HG03460 (cell line): ENCODE measurements at regions not wholly inside any gene's neighbourhood (a gene's known extent, or its start where the extent isn't known, plus 50 kb on each side); places are given as distances from the start of the nearest gene placed in this dataset.

Source experiments
- ATAC-seq: cut with Tn5 transposase; IDR thresholded peaks from one replicate; pipeline ENCODE4 v1.9.1; 2021; ENCODE audit not compliant: unreplicated experiment

DNA sequence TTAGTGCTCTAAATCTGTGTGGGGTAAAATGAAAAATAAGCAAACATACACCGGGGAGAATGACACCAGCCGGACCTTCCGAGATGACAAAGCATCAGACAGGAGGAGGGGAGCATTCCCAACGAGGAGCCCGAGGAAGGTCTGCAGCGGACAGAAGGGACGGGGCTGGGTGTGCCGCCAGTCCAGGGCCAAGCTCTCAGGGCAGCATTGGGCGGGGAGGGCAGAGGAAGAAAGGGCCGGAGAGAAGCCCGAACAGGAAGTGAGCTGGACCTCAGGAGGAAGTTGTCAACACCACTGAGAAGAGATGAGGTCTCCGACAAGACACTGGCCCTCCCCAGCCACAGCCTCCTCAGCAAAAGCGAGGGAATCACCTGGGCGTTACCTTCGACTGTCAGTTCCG is 182.6 kb upstream of the RNF32 start:
- ATAC-seq: no peak

DNA sequence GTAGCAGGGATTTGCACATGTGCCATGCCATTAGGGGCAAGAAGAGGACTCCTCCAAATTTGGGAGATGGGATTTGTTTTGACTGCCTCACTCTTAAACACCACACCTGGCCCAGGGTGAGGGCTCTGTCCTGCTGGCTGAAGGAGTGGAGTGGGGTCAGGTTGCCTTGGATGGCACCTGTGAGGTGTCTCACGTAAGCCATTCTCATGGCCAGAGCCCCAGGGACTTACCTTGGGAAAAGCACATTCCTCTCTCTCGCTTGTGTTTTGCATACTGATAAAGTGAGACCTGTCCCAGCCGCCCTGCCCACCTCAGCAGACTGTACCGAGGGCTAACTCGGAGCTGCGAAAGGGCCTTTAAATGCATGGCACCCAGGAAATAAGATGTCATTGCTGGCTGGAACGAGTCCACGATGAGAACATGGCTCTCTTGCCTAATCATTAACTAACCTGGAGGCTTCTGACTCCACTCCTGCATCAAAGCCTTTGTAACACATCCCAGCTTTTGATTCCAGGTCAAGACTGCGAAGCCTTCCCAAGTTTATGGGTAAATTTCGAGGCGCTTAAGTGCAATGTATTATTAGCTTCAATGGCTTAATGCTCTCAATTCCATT is 184.0 kb upstream of the RNF32 start:
- no peak for ATAC-seq

DNA sequence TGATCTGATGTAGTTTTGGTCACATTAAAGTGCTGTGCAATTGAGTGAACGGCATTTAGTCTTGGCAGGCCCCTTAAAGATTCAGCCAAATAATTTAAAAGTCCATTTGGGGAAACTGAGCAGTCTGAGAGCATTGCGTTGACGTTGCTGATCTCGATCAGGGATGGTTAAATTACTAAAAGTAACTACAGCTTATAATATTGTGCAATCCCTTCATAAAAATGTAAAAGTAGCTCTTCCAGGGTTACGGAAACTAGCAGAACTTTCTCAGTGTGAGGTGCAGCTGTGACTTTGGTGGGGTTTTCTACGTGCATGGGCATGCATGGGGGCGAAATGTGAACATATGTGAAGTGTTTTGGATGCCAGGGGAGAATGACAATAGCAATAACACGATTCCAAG is 184.5 kb upstream of the RNF32 start:
- ATAC-seq: no peak

DNA sequence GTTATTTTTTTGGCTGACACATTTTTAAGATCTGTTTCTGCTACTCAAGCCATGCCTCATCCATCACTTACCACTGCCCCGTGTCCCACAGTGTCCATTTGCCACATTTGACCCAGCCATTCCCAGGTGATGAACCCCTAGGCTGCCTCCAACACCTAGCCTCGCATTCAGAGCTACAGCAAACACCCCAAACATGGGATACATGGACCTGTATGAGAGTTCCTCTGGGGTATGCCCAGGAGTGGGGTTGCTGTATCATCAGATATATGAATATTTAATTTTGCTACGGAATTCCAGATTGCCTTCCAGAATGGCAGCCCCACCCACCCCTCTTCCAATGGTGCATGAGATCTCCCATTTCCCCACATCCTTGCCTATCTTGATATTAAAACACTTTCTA is 190.1 kb upstream of the RNF32 start:
- ATAC-seq: no peak

DNA sequence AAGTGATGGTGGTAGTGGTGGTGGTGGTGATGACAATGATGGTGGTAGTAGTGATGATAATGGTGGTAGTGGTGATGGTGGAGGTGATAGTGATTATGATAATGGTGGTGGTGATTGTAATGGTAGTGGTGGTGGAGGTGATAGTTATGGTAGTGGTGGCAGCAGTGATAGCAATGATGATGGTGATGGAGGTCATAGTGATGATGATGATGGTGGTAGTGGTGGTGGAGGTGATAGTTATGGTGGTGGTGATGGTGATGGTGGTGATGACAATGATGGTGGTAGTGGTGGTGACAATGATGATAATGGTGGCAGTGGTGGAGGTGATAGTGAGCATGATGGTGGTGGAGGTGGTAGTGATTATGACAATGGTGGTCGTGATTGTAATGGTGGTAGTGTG is 191.7 kb upstream of the RNF32 start:
- no peak for ATAC-seq

DNA sequence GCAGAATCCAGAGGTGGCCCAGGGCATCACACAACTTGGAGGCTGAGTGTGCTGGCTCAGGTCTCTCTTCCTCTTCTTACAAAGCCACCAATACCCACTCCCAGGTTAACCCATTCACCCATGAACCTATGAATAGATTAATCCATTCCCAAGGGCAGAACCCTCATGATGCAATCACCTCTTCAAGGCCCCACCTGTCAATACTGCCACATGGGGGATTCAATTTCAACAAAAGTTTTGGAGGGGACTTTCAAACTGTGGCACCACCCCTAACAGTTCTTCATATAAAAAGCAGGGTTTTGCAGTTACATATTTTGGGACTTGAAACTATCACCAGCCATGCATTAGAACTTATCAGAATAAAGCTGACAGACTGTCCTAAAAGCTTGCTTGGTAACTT is 193.6 kb upstream of the RNF32 start:
- ATAC-seq: no peak

DNA sequence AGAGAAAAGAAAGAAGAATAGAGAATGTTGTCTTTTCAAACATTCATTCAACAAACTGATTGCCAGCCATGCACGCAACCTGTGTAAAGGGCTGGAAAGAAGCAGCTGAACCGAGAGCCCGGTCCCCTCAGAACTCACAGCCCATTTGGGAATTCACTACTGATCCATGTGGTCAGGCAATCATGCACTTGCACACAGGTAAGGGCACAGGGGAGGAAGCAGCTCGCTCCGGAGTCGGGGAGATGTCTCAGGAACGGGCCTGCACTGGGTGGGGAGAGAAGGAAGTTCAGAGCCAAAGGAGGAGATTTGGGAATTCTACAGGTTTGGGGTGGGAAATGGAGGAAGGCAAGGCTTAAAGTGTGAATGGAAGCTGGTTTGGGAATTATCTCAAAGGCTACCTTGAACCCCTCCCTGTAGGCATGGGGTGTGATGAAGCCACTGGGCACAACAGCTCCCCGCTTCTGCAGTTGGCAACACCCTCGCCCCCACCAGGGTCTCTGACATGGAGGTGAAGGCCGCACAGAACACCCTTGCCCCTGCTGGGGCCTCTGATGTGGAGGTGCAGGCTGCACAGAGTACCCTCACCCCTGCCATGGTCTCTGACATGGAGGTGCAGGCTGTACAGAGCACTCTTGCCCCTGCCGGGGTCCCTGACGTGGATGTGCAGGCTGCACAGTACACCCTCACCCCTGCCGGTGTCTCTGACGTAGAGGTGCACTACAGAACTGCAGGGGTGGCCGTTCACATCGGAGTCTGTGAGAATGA is 194.4 kb upstream of the RNF32 start:
- no peak for ATAC-seq

DNA sequence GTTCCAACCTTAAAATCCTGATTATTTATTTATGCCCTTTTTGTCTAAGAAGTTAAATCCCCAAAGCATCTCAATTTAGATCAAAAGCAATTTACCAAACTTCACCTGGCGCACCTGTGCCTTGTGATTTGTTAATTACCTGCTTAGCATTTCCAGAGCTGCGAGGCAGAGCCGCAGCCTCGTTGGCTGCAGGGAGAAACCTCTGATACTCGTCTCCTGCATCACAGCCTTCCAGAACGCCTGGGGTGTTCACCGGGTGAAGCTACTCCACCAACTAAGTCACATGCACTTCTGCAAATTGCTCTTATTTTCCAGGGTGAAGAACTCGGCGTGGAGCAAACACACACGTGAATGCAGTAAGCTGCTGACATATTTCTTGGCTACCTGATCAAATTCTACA is 198.1 kb upstream of the RNF32 start:
- ATAC-seq: no peak

DNA sequence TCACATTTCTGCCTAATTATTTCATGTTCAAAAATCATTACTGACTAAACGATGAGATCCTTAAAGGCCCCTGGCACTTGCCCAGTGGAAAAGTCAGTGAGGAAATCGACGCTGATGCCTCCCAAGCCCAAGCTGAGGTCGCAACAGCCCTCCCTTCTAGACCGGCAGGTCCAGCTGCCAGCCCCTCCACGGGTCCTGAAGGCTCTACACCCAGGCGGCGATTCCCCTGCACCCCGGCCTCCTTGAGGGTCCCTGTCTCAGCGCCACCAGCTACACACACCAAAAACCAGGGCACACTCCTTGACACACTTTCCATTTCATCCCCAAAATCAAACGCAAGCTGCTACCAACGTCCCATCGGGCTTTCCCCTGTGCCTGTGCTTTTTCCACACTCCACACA is 200.1 kb upstream of the RNF32 start:
- no peak for ATAC-seq

DNA sequence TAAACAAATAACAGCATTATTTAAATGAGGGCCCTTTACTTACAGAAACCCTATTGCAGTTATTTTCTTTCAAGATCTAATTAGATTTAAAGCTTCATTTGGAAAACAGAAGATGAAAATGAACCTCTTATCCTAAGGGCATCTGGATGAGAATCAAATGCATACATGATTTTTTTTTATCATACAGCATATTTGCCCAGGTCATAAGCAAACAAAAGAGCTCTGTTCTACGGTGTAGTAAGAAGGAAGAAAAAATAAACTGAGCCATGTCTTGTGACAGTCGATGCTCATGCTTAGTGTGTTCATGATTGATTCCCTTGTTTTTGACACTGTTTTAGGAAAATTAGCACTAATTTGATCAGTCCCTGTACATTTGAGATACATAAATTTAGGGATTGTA is 202.6 kb upstream of the RNF32 start:
- ATAC-seq: no peak

DNA sequence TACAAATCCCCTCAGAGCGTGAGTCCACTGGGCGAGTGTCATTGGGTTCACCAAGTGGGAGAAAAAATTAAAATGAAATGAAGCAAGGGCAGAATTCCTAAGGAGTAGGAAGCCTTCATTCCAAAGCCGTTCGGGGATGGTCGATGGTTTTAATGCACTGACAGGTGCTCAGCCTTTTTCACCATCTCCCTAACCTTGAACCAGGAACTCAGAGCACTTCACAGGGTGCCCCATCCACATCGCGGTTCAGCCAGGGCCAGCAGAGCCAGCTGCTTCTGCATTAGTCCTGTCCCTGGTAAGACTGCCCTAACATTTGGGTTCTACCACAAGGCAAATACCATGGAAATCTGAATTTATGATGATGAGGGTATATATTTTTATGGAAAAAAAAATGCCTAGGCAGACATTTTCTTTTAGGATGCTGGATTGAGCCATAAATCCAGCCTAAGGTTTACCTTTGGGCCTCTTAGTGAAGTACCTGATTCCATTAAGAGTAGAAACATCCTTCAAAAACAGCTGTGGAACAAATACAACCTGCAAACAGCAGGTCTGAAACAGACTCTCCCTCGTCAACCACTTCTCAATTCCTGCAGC is 203.5 kb upstream of the RNF32 start:
- ATAC-seq: no peak

DNA sequence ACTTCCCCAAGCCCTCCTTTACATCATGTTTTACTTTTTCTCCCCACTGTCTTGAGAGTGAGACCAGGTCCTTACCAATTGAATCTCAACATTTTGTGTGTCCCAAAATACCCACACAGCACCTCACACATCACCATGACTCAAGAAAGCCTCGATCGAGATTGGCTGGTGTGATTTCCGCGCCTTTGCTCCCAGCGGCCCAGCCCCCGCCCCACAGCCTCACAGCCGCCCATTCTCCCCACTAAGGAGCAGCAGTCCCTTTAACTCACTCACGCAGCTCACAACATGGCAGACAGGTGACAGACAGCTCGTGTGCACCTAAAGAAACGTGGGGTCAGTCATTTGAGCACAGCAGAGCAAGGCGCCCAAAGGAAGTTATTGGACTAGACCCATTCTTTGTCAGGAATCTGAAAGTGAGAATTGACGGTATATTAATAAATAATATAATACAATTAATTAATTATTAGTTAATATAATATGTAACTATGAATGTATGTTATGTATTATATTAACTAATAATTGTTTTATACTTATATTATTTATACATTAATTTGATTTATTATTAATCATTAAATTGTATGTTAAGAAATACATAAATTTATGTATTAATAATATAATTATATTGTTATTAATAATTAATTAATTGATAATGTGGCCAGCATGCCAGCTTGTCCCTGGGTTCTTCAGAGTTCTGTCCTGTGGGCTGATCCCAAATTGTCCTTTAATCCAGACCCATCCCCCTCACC is 204.9 kb upstream of the RNF32 start:
- ATAC-seq: no peak

DNA sequence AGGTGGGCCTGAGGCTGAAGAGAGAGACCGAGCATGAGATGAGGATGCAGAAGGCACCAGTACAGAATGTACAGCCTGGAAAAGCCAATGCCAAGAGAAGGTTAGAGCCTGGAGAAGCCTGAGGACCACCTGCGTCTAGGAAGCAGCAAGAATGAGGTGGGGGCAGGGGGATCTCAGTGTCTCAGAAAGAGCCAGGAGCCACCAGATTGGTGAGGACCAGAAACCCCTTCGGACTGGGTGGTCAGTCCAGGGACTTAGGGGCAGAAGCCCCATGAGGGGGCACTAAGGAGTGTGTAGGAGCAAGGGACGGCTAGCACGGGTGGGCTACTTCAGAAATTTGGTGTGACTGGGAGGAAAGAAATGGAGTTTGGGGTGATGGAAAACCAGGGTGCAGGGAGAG is 205.9 kb upstream of the RNF32 start:
- ATAC-seq: no peak

DNA sequence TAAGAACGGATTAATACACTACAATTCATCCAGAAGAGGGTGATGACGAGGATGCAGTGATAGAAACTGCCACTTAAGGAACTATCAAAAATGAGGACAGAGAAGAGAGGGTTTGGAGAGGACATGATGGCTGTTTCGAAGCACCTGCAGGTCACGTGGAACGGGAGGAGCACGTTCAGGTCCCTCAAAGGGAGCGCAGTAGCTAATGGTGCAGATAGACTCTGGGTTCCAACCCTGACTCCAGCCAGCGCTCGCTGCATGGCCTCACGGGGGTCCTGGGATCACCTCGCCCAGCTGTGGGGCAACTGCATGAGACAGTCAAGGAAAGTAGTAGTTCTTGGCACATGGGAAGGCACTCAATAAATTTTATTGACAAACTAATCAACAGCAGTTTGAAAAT is 208.6 kb upstream of the RNF32 start:
- ATAC-seq: no peak

DNA sequence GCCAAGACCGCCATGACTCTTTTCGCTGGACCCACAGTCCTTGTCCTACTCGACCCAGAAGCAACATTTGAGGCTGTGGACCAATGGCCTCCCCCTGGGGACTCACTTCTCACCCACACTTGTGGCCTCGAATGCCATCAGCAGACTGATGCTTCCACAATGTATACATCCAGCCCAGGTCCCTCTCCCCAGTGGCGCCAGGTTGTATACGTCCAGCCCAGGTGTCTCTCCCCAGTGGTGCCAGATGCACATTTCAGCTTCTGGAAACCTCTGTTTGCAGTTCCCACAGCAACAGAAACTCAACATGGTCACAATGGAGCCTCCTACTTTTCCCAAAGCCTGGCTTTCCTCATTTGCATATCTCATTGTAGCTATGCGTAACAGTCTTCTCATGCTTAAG is 210.5 kb upstream of the RNF32 start:
- no peak for ATAC-seq

DNA sequence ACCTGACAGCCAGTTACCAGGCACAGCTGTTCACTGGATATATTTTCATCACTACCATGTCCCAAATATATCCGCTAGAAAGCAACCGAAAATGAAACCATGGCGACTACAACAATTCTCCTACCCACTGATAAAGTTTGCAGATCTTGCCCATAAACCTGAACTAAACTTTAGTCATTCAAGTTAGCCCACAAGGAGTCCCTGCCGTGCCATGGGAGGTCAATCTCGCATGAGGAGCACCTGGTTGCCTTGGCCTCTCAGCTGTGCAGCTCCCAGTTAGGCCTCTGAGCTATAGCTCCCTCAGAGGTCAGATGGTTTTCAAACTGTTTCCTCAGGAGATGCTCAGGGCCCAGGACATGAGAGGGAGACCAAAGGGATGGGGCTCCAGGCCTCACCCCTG is 211.1 kb upstream of the RNF32 start:
- ATAC-seq: no peak

DNA sequence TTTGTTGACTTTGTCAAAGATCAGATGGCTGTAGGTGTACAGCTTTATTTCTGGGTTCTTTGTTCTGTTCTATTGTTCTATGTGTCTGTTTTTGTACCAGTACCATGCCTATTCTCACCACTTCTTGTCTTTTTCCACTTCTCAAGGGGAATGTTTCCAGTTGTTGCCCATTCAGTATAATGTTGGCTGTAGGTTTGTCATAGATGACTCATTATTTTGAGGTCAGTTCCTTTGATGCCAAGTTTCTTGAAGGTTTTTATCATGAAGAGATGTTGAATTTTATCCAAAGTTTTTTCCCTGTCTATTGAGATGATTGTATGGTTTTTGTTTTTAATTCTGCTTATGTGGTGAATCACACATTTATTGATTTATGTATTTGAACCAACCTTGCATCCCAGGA is 216.7 kb upstream of the RNF32 start:
- no peak for ATAC-seq

DNA sequence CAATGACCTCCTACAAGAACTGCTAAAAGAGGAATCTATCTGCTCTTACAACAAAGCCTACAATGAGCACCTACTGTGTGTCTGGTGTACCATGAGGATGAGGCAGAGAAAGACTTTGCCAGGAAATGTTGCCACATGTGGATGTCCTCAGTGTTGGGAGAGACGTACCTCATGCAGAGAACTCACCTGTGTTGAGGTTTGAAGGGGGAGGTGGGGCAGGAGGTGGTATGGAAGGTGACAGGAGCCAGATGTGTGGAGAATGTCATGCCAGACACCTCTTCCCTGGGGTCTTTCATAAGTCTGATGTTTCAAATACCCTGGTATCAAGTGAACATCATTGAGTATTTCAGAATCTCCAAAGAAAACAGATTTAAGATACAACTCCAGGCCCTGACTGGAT is 220.1 kb upstream of the RNF32 start:
- no peak for ATAC-seq

DNA sequence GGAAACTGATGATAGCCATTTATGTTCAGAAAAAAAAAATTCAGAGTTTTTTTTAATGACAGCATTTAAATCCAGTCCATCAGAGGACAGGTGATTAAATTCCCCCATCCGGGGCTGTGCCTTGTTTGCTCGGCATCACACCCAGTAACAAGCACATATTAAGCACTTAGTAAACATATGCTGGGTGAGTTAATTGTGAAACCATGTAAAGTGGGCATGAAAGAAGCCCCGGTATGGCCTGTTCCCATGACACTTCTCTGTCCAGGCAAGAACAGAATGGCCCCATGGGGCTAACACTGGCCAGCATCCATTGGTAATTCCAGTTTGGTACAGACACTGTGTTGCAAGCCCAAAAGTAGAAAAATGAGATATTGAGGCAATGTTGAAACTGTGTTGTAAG is 220.8 kb upstream of the RNF32 start:
- ATAC-seq: no peak

DNA sequence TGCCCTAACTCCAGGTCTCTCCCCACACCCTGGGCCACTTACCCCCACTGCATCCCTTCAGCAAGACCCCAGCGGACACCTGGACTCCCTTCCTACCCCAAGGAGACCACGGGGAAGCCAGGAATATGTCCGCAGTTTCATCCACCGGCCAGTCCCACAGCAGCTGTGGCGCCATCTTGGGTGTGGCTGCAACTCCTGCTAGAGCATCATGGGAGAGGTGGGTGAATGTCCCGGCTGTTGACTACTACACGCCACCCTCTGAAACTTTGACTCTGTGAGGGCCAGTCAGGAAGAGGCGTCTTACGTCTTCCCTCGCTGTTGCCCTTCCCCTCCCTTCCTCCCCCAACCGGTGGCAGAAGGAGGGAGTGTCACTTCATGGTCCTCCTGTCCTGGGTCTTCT is 238.3 kb upstream of the RNF32 start:
- no peak for ATAC-seq

DNA sequence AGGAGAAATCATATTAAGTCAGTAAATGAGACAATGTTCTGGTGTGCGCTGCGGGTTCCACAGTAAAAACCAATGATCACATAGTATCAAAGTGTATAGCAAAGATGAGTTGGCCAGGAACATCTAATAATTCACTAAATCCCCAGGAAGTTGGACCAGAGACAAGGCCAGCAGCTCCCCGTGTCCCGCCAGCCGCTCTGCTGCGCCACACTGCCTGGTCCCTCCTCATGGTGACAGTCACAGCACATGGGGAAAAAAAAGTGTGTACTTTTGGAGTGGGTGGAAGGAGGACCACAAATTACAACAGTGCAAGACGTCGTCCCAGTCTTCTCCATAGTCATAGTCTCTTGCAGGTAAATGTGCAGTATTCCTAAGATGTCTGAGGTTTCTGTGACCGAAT is 239.0 kb upstream of the RNF32 start:
- ATAC-seq: no peak

DNA sequence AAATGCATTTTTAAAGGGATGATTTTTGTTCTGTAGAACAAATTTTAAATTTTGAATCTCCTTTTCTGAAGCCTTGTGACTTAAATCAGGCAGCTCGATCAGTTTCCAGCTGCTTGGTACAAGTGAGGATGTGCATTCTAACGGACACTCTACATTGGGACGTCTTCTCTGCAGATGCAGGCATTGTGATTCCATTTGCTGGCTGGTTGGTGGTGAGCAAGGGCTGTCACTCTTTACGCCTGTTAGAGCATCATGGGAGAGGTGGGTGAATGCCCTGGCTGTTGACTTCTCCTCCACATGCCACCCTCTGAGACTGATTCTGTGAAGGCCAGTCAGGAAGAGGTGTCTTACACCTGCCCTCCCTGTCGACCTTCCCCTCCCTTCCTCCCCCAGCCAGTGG is 240.5 kb upstream of the RNF32 start:
- ATAC-seq: no peak
